Stimulated activated CD8-positive, alpha-beta memory T cell treated with anti-CD3 and anti-CD28 coated beads, Interleukin-4, amount 100 ng/mL, for 48 hours (primary cell): ENCODE measurements at regions not wholly inside any gene's neighbourhood (a gene's known extent, or its start where the extent isn't known, plus 50 kb on each side); places are given as distances from the start of the nearest gene placed in this dataset.
"Not testable (repeated sequence)": the region's sequence is repeated elsewhere in the genome, so short reads cannot be mapped to it uniquely, and the experiment has no call there.

ENCODE experiments used
- DNase-seq: peaks from one replicate; pipeline ENCODE4 v3.0.0-alpha.2; 2020

GRCh38 chr2:91659917-91660275 is 2968.4 kb downstream of the RPIA start:
- DNase-seq = not testable (repeated sequence)

- not testable (repeated sequence) for DNase-seq
These were observed 2975.9 kb downstream of the RPIA start for GRCh38 chr2:91667341-91667740.

- DNase-seq = not testable (repeated sequence)
These were observed 2994.1 kb downstream of the RPIA start for GRCh38 chr2:91685541-91685940.

- DNase-seq = not testable (repeated sequence)
These were observed 2994.6 kb downstream of the RPIA start for GRCh38 chr2:91686046-91686445.
